Mucosa of descending colon (tissue), 3 donors: ENCODE measurements at regions not wholly inside any gene's neighbourhood (a gene's known extent, or its start where the extent isn't known, plus 50 kb on each side); places are given as distances from the start of the nearest gene placed in this dataset.

Experiments
- ATAC-seq: fragments of 200-7000 bp; cut with Tn5 transposase; one replicate; pipeline ENCODE4 v1.9.1; 2020; ENCODE audit warnings: mild to moderate bottlenecking, moderate library complexity
- DNase-seq, 3 donors: peaks; one replicate each; pipeline ENCODE4 v3.0.0-alpha.2; 2020
- H3K36me3 ChIP-seq: fragments of 200-600 bp; one replicate; pipeline ENCODE4 v1.8.0; 2021; ENCODE audit warnings: low read depth, mild to moderate bottlenecking
- H3K4me1 ChIP-seq: fragments of 200-600 bp; one replicate; pipeline ENCODE4 v1.8.0; 2021; ENCODE audit warnings: low read depth, mild to moderate bottlenecking
- H3K4me3 ChIP-seq: fragments of 200-600 bp; one replicate; pipeline ENCODE4 v1.8.0; 2021; ENCODE audit warnings: mild to moderate bottlenecking
- H3K9me3 ChIP-seq: fragments of 200-600 bp; one replicate; pipeline ENCODE4 v1.8.0; 2021; ENCODE audit warnings: mild to moderate bottlenecking
- CTCF ChIP-seq: fragments of 200-600 bp; IDR thresholded peaks from one replicate; pipeline ENCODE4 v1.8.0; 2022; ENCODE audit warnings: antibody characterized with exemption, mild to moderate bottlenecking
- intact Hi-C, 2 donors: fragments of 100-400 bp; cut with DNase I in 1 of 2; cut with micrococcal nuclease in 1 of 2; formaldehyde crosslinking; loops; one replicate each; pipeline versions ENCODE4 v1.11.0 to v1.11.1; 2022; cut with DNase I, micrococcal nuclease
- donor health status: DM: no; HTN: no; CAD: no; lungs with moderate emphysema.
- donor health status: DM: no; HTN: no; CAD: no.
- donor health status: DM: no; HTN: yes; CAD: no.

DNA sequence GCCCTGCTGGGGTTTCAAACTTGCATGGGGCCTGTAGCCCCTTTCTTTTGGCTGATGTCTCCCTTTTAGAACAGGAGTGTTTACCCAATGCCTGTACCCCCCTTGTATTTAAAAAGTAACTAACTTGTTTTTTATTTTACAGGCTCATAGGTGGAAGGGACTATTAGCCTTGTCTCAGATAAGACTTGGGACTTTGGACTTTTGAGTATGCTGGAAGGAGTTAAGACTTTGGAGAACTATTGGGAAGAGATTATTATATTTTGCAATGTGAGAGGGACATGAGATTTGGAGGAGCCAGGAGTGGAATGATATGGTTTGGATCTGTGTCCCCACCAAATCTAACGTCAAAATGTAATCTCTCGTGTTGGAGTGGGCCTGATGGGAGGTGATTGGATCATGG, 314.9 kb upstream of the SP8 start:
- no peak for ATAC-seq

GRCh38 chr7:21103426-21104123, 316.9 kb upstream of the SP8 start:
- Histone ChIP-seq H3K4me1 (peaks cover 26% of the 10 kb centered on the region), H3K36me3 (no peaks in the 10 kb centered on the region), H3K9me3 (no peaks in the 10 kb centered on the region), H3K4me3 (no peak overlapping the region)
- ATAC-seq (peak; percentile 67), DNase-seq (peak in 2 of 3 donors; percentile 35 to 42)
- intact Hi-C loops, result no loop called here
- TF ChIP-seq CTCF, result no peak

More for the DNA sequence above, 314.9 kb upstream of the SP8 start:
- no peaks in the 10 kb centered on the region for H3K36me3 ChIP-seq
- intact Hi-C loops, result no loop called here
- H3K9me3 ChIP-seq, result no peaks in the 10 kb centered on the region
- DNase-seq, result no peak
- H3K4me1 ChIP-seq, result peaks cover 15% of the 10 kb centered on the region
- H3K4me3 ChIP-seq, result no peak overlapping the region
- no peak for TF ChIP-seq CTCF

GRCh38 chr7:21104124-21104500, 317.4 kb upstream of the SP8 start:
- intact Hi-C loops, result no loop called here
- no peak overlapping the region for H3K4me3 ChIP-seq

GRCh38 chr7:21106296-21106732, 319.6 kb upstream of the SP8 start:
- TF ChIP-seq CTCF, result no peak
- ATAC-seq (peak; percentile 33), DNase-seq (no peak)
- H3K4me3 ChIP-seq, result no peak overlapping the region
- H3K36me3 ChIP-seq, result no peaks in the 10 kb centered on the region
- no peaks in the 10 kb centered on the region for H3K9me3 ChIP-seq
- intact Hi-C loops, result no loop called here
- H3K4me1 ChIP-seq, result peaks cover 26% of the 10 kb centered on the region

More at GRCh38 chr7:21104124-21104500, 317.4 kb upstream of the SP8 start:
- Histone ChIP-seq H3K36me3 (no peaks in the 10 kb centered on the region), H3K9me3 (no peaks in the 10 kb centered on the region), H3K4me1 (peaks cover 26% of the 10 kb centered on the region)
- peak in 2 of 3 donors; percentile 50 to 73 for DNase-seq
- peak; percentile 74 for ATAC-seq
- no peak for TF ChIP-seq CTCF

GRCh38 chr7:21107101-21107500, 320.4 kb upstream of the SP8 start:
- intact Hi-C loops, result no loop called here
- peaks cover 26% of the 10 kb centered on the region for H3K4me1 ChIP-seq
- no peak for TF ChIP-seq CTCF

More at GRCh38 chr7:21107101-21107500, 320.4 kb upstream of the SP8 start:
- ATAC-seq (no peak), DNase-seq (no peak)
- no peaks in the 10 kb centered on the region for H3K36me3 ChIP-seq
- no peak overlapping the region for H3K4me3 ChIP-seq
- no peaks in the 10 kb centered on the region for H3K9me3 ChIP-seq
